Liver (tissue), 8 donors: ENCODE measurements at regions not wholly inside any gene's neighbourhood (a gene's known extent, or its start where the extent isn't known, plus 50 kb on each side); places are given as distances from the start of the nearest gene placed in this dataset.

Experiments
- DNase-seq: peaks from one replicate; pipeline ENCODE4 v3.0.0-alpha.2; 2017; ENCODE audit warnings: low spot score
- H3K27ac ChIP-seq, 2 donors: one replicate each; pipeline ENCODE4 v1.7.0; 2013; ENCODE audit warnings: inconsistent platforms in 2 of 2, low read length in 2 of 2, control low read depth in 1 of 2, low read depth in 1 of 2, mild to moderate bottlenecking in 1 of 2
- H3K27me3 ChIP-seq, 4 donors: one replicate each; pipeline versions ENCODE4 v1.6.1 to v1.7.0; 2013; ENCODE audit warnings: low read length in 3 of 4, inconsistent platforms in 1 of 4, mild to moderate bottlenecking in 1 of 4, moderate library complexity in 1 of 4; ENCODE audit not compliant: control insufficient read depth in 4 of 4, insufficient read depth in 4 of 4
- H3K36me3 ChIP-seq, 4 donors: one replicate each; pipeline versions ENCODE4 v1.6.1 to v1.7.0; 2013; ENCODE audit warnings: low read length in 3 of 4, mild to moderate bottlenecking in 3 of 4, low read depth in 1 of 4, moderate library complexity in 1 of 4; ENCODE audit not compliant: control insufficient read depth in 4 of 4, insufficient read depth in 3 of 4
- H3K4me1 ChIP-seq, 4 donors: one replicate each; pipeline versions ENCODE4 v1.6.1 to v1.7.0; 2013; ENCODE audit warnings: low read length in 3 of 4, mild to moderate bottlenecking in 3 of 4, moderate library complexity in 1 of 4; ENCODE audit not compliant: control insufficient read depth in 4 of 4, insufficient read depth in 4 of 4
- H3K4me3 ChIP-seq, 3 donors: one replicate each; pipeline versions ENCODE4 v1.6.1 to v1.7.0; 2013; ENCODE audit warnings: low read length in 3 of 3, control low read depth in 1 of 3, low read depth in 1 of 3, mild to moderate bottlenecking in 1 of 3
- H3K9ac ChIP-seq, 2 donors: one replicate each; pipeline ENCODE4 v1.7.0; 2013; ENCODE audit warnings: low read length in 2 of 2, mild to moderate bottlenecking in 2 of 2, moderate library complexity in 2 of 2, control low read depth in 1 of 2, low read depth in 1 of 2
- H3K9me3 ChIP-seq, 4 donors: one replicate each; pipeline versions ENCODE4 v1.6.1 to v1.7.0; 2013; ENCODE audit warnings: low read length in 3 of 4; ENCODE audit not compliant: control insufficient read depth in 4 of 4
- ATF3 ChIP-seq: IDR thresholded peaks from 2 replicates; pipeline ENCODE4 v1.6.1; 2016; ENCODE audit warnings: antibody characterized with exemption
- CTCF ChIP-seq: fragments of 150-350 bp; IDR thresholded peaks from 2 replicates; pipeline ENCODE4 v1.5.1; 2017; ENCODE audit warnings: improper control_type of control experiment, low read depth, low read length; ENCODE audit not compliant: missing input control
- EGR1 ChIP-seq, 2 donors: IDR thresholded peaks; 2 replicates each; pipeline ENCODE4 v1.6.1; 2016 to 2018; ENCODE audit warnings: antibody characterized with exemption in 2 of 2, low read depth in 2 of 2
- FOXA1 ChIP-seq: IDR thresholded peaks from 2 replicates; pipeline ENCODE4 v1.6.1; 2016; ENCODE audit warnings: antibody characterized with exemption
- FOXA2 ChIP-seq: IDR thresholded peaks from 2 replicates; pipeline ENCODE4 v1.6.1; 2016; ENCODE audit warnings: antibody characterized with exemption
- GABPA ChIP-seq, 2 donors: IDR thresholded peaks in 1 of 2; conservative IDR thresholded peaks in 1 of 2; 2 replicates each; pipeline ENCODE4 v1.6.1; 2016; ENCODE audit warnings: antibody characterized with exemption in 2 of 2, mild to moderate bottlenecking in 1 of 2, moderate library complexity in 1 of 2
- HNF4A ChIP-seq, 2 donors: conservative IDR thresholded peaks; 2 replicates each; pipeline ENCODE4 v1.6.1; 2016; ENCODE audit warnings: antibody characterized with exemption in 2 of 2, mild to moderate bottlenecking in 2 of 2
- HNF4G ChIP-seq: IDR thresholded peaks from 2 replicates; pipeline ENCODE4 v1.6.1; 2016; ENCODE audit warnings: antibody characterized with exemption
- JUND ChIP-seq, 2 donors: IDR thresholded peaks; 2 replicates each; pipeline ENCODE4 v1.6.1; 2016; ENCODE audit warnings: antibody characterized with exemption in 2 of 2
- MAX ChIP-seq: IDR thresholded peaks from 2 replicates; pipeline ENCODE4 v1.6.1; 2016; ENCODE audit warnings: antibody characterized with exemption
- NR2F2 ChIP-seq: IDR thresholded peaks from 2 replicates; pipeline ENCODE4 v1.6.1; 2016; ENCODE audit warnings: antibody characterized with exemption
- RAD21 ChIP-seq, 2 donors: IDR thresholded peaks; 2 replicates each; pipeline ENCODE4 v1.6.1; 2016; ENCODE audit warnings: antibody characterized with exemption in 2 of 2, mild to moderate bottlenecking in 2 of 2
- REST ChIP-seq: IDR thresholded peaks from 2 replicates; pipeline ENCODE4 v1.6.1; 2016; ENCODE audit warnings: antibody characterized with exemption, mild to moderate bottlenecking
- RXRA ChIP-seq, 2 donors: IDR thresholded peaks; 2 replicates each; pipeline ENCODE4 v1.6.1; 2017 to 2018; ENCODE audit warnings: antibody characterized with exemption in 2 of 2, mild to moderate bottlenecking in 1 of 2
- SP1 ChIP-seq: IDR thresholded peaks from 2 replicates; pipeline ENCODE4 v1.6.1; 2018; ENCODE audit warnings: antibody characterized with exemption, mild to moderate bottlenecking
- TAF1 ChIP-seq: conservative IDR thresholded peaks from 2 replicates; pipeline ENCODE4 v1.6.1; 2016; ENCODE audit warnings: antibody characterized with exemption, mild to moderate bottlenecking
- YY1 ChIP-seq: IDR thresholded peaks from 2 replicates; pipeline ENCODE4 v1.6.1; 2016; ENCODE audit warnings: antibody characterized with exemption, mild to moderate bottlenecking
- ZBTB33 ChIP-seq: IDR thresholded peaks from 2 replicates; pipeline ENCODE4 v1.6.1; 2016; ENCODE audit warnings: antibody characterized with exemption
- WGBS: extraction: QIAGEN DNeasy Blood & Tissue Kit; methylation state at CpG from one replicate; pipeline ENCODE4 v1.1.7; 2013; 5-methylcytosine and 5-hydroxymethylcytosine counted together
- donor health status: healthy.
- donor health status: healthy.
- donor health status: healthy.
- donor health status: healthy.
- donor health status: healthy.

GRCh38 chr3:13161021-13161759, 88.0 kb upstream of the IQSEC1 start:
- H3K27me3 ChIP-seq = no peaks in the 10 kb centered on the region
- no peak overlapping the region for H3K4me3 ChIP-seq
- no peak for TF ChIP-seq MAX
- no peak for DNase-seq
- WGBS = 84% methylated on average over 21 of the region's 21 CpGs
- H3K36me3 ChIP-seq = no peaks in the 10 kb centered on the region
- peaks cover 0 to 6% (median 1%) of the 10 kb centered on the region in 4 donors for H3K9me3 ChIP-seq
- no peaks in the 10 kb centered on the region for H3K4me1 ChIP-seq
- no peak overlapping the region for H3K27ac ChIP-seq
- no peak overlapping the region for H3K9ac ChIP-seq

GRCh38 chr3:13160619-13161018, 87.4 kb upstream of the IQSEC1 start:
- H3K9me3 ChIP-seq = peaks cover 0 to 8% (median 1%) of the 10 kb centered on the region in 4 donors
- H3K27me3 ChIP-seq = no peaks in the 10 kb centered on the region
- 83% methylated on average over 1 of the region's 1 CpG for WGBS
- H3K4me3 ChIP-seq = no peak overlapping the region
- H3K9ac ChIP-seq = no peak overlapping the region
- TF ChIP-seq ATF3 = no peak
- no peak for TF ChIP-seq HNF4G
- TF ChIP-seq TAF1 = no peak
- no peak for TF ChIP-seq NR2F2
- no peak for TF ChIP-seq EGR1 (IDR thresholded peaks at IDR 0.05; ENCODE audit: low read depth in 2 of 2)
- no peak for TF ChIP-seq CTCF
- no peak for TF ChIP-seq MAX
- no peak for TF ChIP-seq RXRA (IDR thresholded peaks at IDR 0.05)
- no peak for TF ChIP-seq REST
- TF ChIP-seq SP1 = no peak
- TF ChIP-seq FOXA1 = no peak
- TF ChIP-seq GABPA (IDR thresholded peaks at IDR 0.05 in 1 of 2, conservative IDR thresholded peaks at IDR 0.05 in 1 of 2) = no peak
- TF ChIP-seq HNF4A (conservative IDR thresholded peaks at IDR 0.05) = no peak
- TF ChIP-seq JUND (IDR thresholded peaks at IDR 0.05) = no peak
- TF ChIP-seq RAD21 (IDR thresholded peaks at IDR 0.05) = no peak
- TF ChIP-seq ZBTB33 = no peak
- no peak for TF ChIP-seq YY1
- no peak for TF ChIP-seq FOXA2
- no peaks in the 10 kb centered on the region for H3K36me3 ChIP-seq
- no peak for DNase-seq
- H3K4me1 ChIP-seq = no peaks in the 10 kb centered on the region
- H3K27ac ChIP-seq = no peak overlapping the region
